ENCODE measurements at regions not wholly inside any gene's neighbourhood (a gene's known extent, or its start where the extent isn't known, plus 50 kb on each side); places are given as distances from the start of the nearest gene placed in this dataset.

GRCh38 chr4:138758196-138758595, 257.4 kb upstream of the NOCT start:
- Mint-ChIP-seq H3K4me1 (ENCODE audit: insufficient read depth, unreplicated experiment) (no peaks in the 10 kb centered on the region), H3K9me3 (ENCODE audit: unreplicated experiment) (peaks cover 6% of the 10 kb centered on the region), H3K4me3 (ENCODE audit: unreplicated experiment) (no peak overlapping the region), H3K27ac (ENCODE audit: low read depth, unreplicated experiment) (no peak overlapping the region), H3K36me3 (ENCODE audit: insufficient read depth, unreplicated experiment) (no peaks in the 10 kb centered on the region), H3K27me3 (ENCODE audit: insufficient read depth, unreplicated experiment) (no peaks in the 10 kb centered on the region)
- POLR2A ChIA-PET: no interaction called here
- intact Hi-C loops (cut with micrococcal nuclease): no loop called here
- no peak for DNase-seq (ENCODE audit: unreplicated experiment)
- BruUV-seq (replicated peaks): no TSS peak
- CTCF ChIA-PET: interaction anchor here (0.7 kb wide), 1 partner anchor 140 kb away, joined by 3 read pairs; no protein-coding TSS in a partner anchor
- TF ChIP-seq CTCF (IDR thresholded peaks at IDR 0.05; ENCODE audit: unreplicated experiment): no peak

- TF ChIP-seq CTCF (IDR thresholded peaks at IDR 0.05; ENCODE audit: unreplicated experiment): no peak
- no peak overlapping the region for H3K4me3 Mint-ChIP-seq (ENCODE audit: unreplicated experiment)
- H3K4me1 Mint-ChIP-seq (ENCODE audit: insufficient read depth, unreplicated experiment): no peaks in the 10 kb centered on the region
- CTCF ChIA-PET: no interaction called here
- no peak for DNase-seq (ENCODE audit: unreplicated experiment)
- BruUV-seq (replicated peaks): no TSS peak
- H3K27me3 Mint-ChIP-seq (ENCODE audit: insufficient read depth, unreplicated experiment): no peaks in the 10 kb centered on the region
- intact Hi-C loops (cut with micrococcal nuclease): no loop called here
- POLR2A ChIA-PET: no interaction called here
- H3K27ac Mint-ChIP-seq (ENCODE audit: low read depth, unreplicated experiment): no peak overlapping the region
- no peaks in the 10 kb centered on the region for H3K36me3 Mint-ChIP-seq (ENCODE audit: insufficient read depth, unreplicated experiment)
- H3K9me3 Mint-ChIP-seq (ENCODE audit: unreplicated experiment): peaks cover 12% of the 10 kb centered on the region
Measured at GRCh38 chr4:138757432-138757831, 258.1 kb upstream of the NOCT start.

GRCh38 chr4:138756519-138756918, 259.1 kb upstream of the NOCT start:
- Mint-ChIP-seq H3K27me3 (ENCODE audit: insufficient read depth, unreplicated experiment) (no peaks in the 10 kb centered on the region), H3K9me3 (ENCODE audit: unreplicated experiment) (peaks cover 18% of the 10 kb centered on the region), H3K4me3 (ENCODE audit: unreplicated experiment) (no peak overlapping the region), H3K27ac (ENCODE audit: low read depth, unreplicated experiment) (no peak overlapping the region), H3K4me1 (ENCODE audit: insufficient read depth, unreplicated experiment) (no peaks in the 10 kb centered on the region), H3K36me3 (ENCODE audit: insufficient read depth, unreplicated experiment) (no peaks in the 10 kb centered on the region)
- CTCF ChIA-PET: no interaction called here
- no peak for DNase-seq (ENCODE audit: unreplicated experiment)
- intact Hi-C loops (cut with micrococcal nuclease): no loop called here
- no TSS peak for BruUV-seq (replicated peaks)
- TF ChIP-seq CTCF (IDR thresholded peaks at IDR 0.05; ENCODE audit: unreplicated experiment): no peak
- POLR2A ChIA-PET: no interaction called here

- CTCF ChIA-PET: interaction anchor here (0.7 kb wide), 1 partner anchor 174 kb away, joined by 3 read pairs; no protein-coding TSS in a partner anchor
- no TSS peak for BruUV-seq (replicated peaks)
Measured at GRCh38 chr4:138751309-138751708, 264.3 kb upstream of the NOCT start.

More at GRCh38 chr4:138751309-138751708, 264.3 kb upstream of the NOCT start:
- POLR2A ChIA-PET: no interaction called here
- Mint-ChIP-seq H3K27me3 (ENCODE audit: insufficient read depth, unreplicated experiment) (no peaks in the 10 kb centered on the region), H3K4me3 (ENCODE audit: unreplicated experiment) (no peak overlapping the region), H3K9me3 (ENCODE audit: unreplicated experiment) (peaks cover 18% of the 10 kb centered on the region), H3K36me3 (ENCODE audit: insufficient read depth, unreplicated experiment) (no peaks in the 10 kb centered on the region), H3K4me1 (ENCODE audit: insufficient read depth, unreplicated experiment) (no peaks in the 10 kb centered on the region), H3K27ac (ENCODE audit: low read depth, unreplicated experiment) (no peak overlapping the region)
- intact Hi-C loops (cut with micrococcal nuclease): no loop called here
- no peak for DNase-seq (ENCODE audit: unreplicated experiment)
- TF ChIP-seq CTCF (IDR thresholded peaks at IDR 0.05; ENCODE audit: unreplicated experiment): no peak

All from MCF 10A (cell line).